ENCODE measurements at regions not wholly inside any gene's neighbourhood (a gene's known extent, or its start where the extent isn't known, plus 50 kb on each side); places are given as distances from the start of the nearest gene placed in this dataset.

GRCh38 chr17:73870473-73870872 is 226.2 kb upstream of the SDK2 start:
- Histone ChIP-seq H3K4me1 (no peaks in the 10 kb centered on the region), H3K27me3 (ENCODE audit: insufficient read depth in 3 of 3, low read length in 2 of 3) (no peaks in the 10 kb centered on the region), H3K27ac (no peak overlapping the region), H3K4me3 (no peak overlapping the region), H3K9me3 (no peaks in the 10 kb centered on the region), H3K36me3 (ENCODE audit: insufficient read depth in 1 of 2, low read depth in 1 of 2) (no peaks in the 10 kb centered on the region)
- TF ChIP-seq CTCF (IDR thresholded peaks at IDR 0.05): no peak
- intact Hi-C loops (cut with DNase I): no loop called here
- DNase-seq (no peak), ATAC-seq (no peak)
- 89 to 91% (median 89%) methylated on average over 1 of the region's 1 CpG for WGBS, 3 donors

- intact Hi-C loops (cut with DNase I): no loop called here
- DNase-seq (no peak), ATAC-seq (no peak)
- WGBS, 3 donors: 70 to 82% (median 78%) methylated on average over 3 of the region's 3 CpGs
- Histone ChIP-seq H3K4me1 (no peaks in the 10 kb centered on the region), H3K27ac (no peak overlapping the region), H3K36me3 (ENCODE audit: insufficient read depth in 1 of 2, low read depth in 1 of 2) (no peaks in the 10 kb centered on the region), H3K9me3 (no peaks in the 10 kb centered on the region), H3K4me3 (no peak overlapping the region), H3K27me3 (ENCODE audit: insufficient read depth in 3 of 3, low read length in 2 of 3) (no peaks in the 10 kb centered on the region)
- TF ChIP-seq CTCF (IDR thresholded peaks at IDR 0.05): no peak
Observed at GRCh38 chr17:73872816-73873215, 228.6 kb upstream of the SDK2 start.

GRCh38 chr17:73874008-73874720 is 229.9 kb upstream of the SDK2 start:
- Histone ChIP-seq H3K27ac (no peak overlapping the region), H3K4me3 (no peak overlapping the region), H3K9me3 (no peaks in the 10 kb centered on the region), H3K4me1 (no peaks in the 10 kb centered on the region), H3K36me3 (ENCODE audit: insufficient read depth in 1 of 2, low read depth in 1 of 2) (no peaks in the 10 kb centered on the region), H3K27me3 (ENCODE audit: insufficient read depth in 3 of 3, low read length in 2 of 3) (no peaks in the 10 kb centered on the region)
- DNase-seq (no peak), ATAC-seq (no peak)
- 83 to 88% (median 87%) methylated on average over 6 of the region's 6 CpGs for WGBS, 3 donors
- intact Hi-C loops (cut with DNase I): no loop called here
- no peak for TF ChIP-seq CTCF (IDR thresholded peaks at IDR 0.05)

- no peaks in the 10 kb centered on the region for H3K4me1 ChIP-seq
- H3K9me3 ChIP-seq: no peaks in the 10 kb centered on the region
- DNase-seq: no peak
- ATAC-seq: no peak
- no peak for TF ChIP-seq CTCF (IDR thresholded peaks at IDR 0.05)
- H3K36me3 ChIP-seq (ENCODE audit: insufficient read depth in 1 of 2, low read depth in 1 of 2): no peaks in the 10 kb centered on the region
- intact Hi-C loops (cut with DNase I): no loop called here
- H3K27ac ChIP-seq: no peak overlapping the region
- H3K4me3 ChIP-seq: no peak overlapping the region
- no peaks in the 10 kb centered on the region for H3K27me3 ChIP-seq (ENCODE audit: insufficient read depth in 3 of 3, low read length in 2 of 3)
- 31 to 39% (median 36%) methylated on average over 3 of the region's 3 CpGs for WGBS, 3 donors
Observed at GRCh38 chr17:73875346-73875745, 231.1 kb upstream of the SDK2 start.

GRCh38 chr17:73877962-73878361 is 233.7 kb upstream of the SDK2 start:
- Histone ChIP-seq H3K27ac (no peak overlapping the region), H3K9me3 (no peaks in the 10 kb centered on the region), H3K4me1 (no peaks in the 10 kb centered on the region), H3K4me3 (no peak overlapping the region), H3K27me3 (ENCODE audit: insufficient read depth in 3 of 3, low read length in 2 of 3) (peaks cover 0 to 8% (median 0%) of the 10 kb centered on the region in 3 donors), H3K36me3 (ENCODE audit: insufficient read depth in 1 of 2, low read depth in 1 of 2) (no peaks in the 10 kb centered on the region)
- DNase-seq (no peak), ATAC-seq (no peak)
- TF ChIP-seq CTCF (IDR thresholded peaks at IDR 0.05): no peak
- intact Hi-C loops (cut with DNase I): no loop called here
- WGBS, 3 donors: 78 to 89% (median 83%) methylated on average over 8 to 9 of the region's 9 CpGs

Data from psoas muscle (tissue), 7 donors.